T-helper 2 cell treated with Interferon-gamma antibody and Interleukin-4, amounts not matched to agents 5 μg/mL and 100 μg/mL, for 36 hours (primary cell): ENCODE measurements at regions not wholly inside any gene's neighbourhood (a gene's known extent, or its start where the extent isn't known, plus 50 kb on each side); places are given as distances from the start of the nearest gene placed in this dataset.

Experiments
- DNase-seq: peaks from one replicate; pipeline ENCODE4 v3.0.0; 2021; ENCODE audit warnings: low spot score
- H3K27ac Mint-ChIP-seq: one replicate; pipeline ENCODE4 v1.8.0; 2021; ENCODE audit warnings: mild to moderate bottlenecking, mixed read lengths
- H3K27me3 Mint-ChIP-seq: one replicate; pipeline ENCODE4 v1.8.0; 2021; ENCODE audit warnings: low read depth, mixed read lengths
- H3K36me3 Mint-ChIP-seq: one replicate; pipeline ENCODE4 v1.8.0; 2021; ENCODE audit warnings: low read depth, mixed read lengths
- H3K4me1 Mint-ChIP-seq: one replicate; pipeline ENCODE4 v1.8.0; 2021; ENCODE audit warnings: low read depth, mixed read lengths
- H3K4me3 Mint-ChIP-seq: one replicate; pipeline ENCODE4 v1.8.0; 2022; ENCODE audit warnings: mild to moderate bottlenecking, moderate library complexity, mixed read lengths
- H3K9me3 Mint-ChIP-seq: one replicate; pipeline ENCODE4 v1.8.0; 2021; ENCODE audit warnings: mixed read lengths

DNA sequence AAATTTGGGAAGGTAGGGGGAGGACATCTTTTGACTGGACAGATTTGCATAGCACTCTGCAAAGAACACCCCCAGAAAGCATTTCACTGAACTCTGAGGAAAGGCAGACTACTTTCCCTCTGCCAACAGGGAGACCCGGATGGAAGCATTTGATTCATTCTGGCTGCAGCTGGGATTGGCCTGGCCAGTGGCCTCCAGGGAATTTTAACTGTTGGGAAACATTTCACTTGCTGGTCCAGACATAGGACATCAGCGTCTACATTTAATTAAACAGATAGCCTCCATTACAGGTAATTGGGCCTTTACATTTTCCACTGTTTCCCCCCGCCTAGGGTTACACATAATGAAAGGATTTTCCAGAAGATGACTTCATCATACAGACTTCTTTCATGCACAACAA lies 92.8 kb downstream of the MARCHF4 start:
- DNase-seq = no peak
- H3K4me3 Mint-ChIP-seq = no peak overlapping the region
- no peaks in the 10 kb centered on the region for H3K4me1 Mint-ChIP-seq
- no peaks in the 10 kb centered on the region for H3K9me3 Mint-ChIP-seq
- peaks cover 2% of the 10 kb centered on the region for H3K27me3 Mint-ChIP-seq
- H3K36me3 Mint-ChIP-seq = no peaks in the 10 kb centered on the region
- H3K27ac Mint-ChIP-seq = no peak overlapping the region

GRCh38 chr2:216279031-216279430 lies 93.3 kb downstream of the MARCHF4 start:
- Mint-ChIP-seq H3K36me3 (no peaks in the 10 kb centered on the region), H3K27ac (no peak overlapping the region)

DNA sequence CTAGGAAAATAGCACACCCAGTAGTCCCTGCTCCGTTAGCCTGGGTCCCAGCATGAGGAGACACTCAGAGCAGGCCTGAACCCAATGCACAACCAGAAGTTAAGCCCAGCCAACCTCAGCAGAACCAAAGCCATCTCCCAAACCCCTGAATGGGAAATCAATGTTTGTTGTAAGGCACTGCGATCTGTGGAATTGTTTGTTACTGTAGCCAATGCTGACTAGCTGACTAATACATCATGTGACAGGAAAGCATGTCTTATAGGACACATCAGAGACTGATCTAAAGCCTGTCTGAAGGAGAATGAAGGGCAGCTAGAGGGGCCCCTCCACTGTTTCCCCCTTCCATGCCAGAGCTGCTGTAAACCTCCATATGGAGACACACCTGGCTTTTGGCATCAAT lies 96.4 kb downstream of the MARCHF4 start:
- Mint-ChIP-seq H3K4me3 (no peak overlapping the region), H3K27me3 (peaks cover 5% of the 10 kb centered on the region), H3K27ac (no peak overlapping the region), H3K36me3 (no peaks in the 10 kb centered on the region), H3K9me3 (no peaks in the 10 kb centered on the region), H3K4me1 (no peaks in the 10 kb centered on the region)
- DNase-seq = no peak

More at GRCh38 chr2:216279031-216279430, 93.3 kb downstream of the MARCHF4 start:
- H3K27me3 Mint-ChIP-seq = peaks cover 3% of the 10 kb centered on the region
- no peak for DNase-seq
- no peaks in the 10 kb centered on the region for H3K9me3 Mint-ChIP-seq
- H3K4me3 Mint-ChIP-seq = no peak overlapping the region
- H3K4me1 Mint-ChIP-seq = no peaks in the 10 kb centered on the region

DNA sequence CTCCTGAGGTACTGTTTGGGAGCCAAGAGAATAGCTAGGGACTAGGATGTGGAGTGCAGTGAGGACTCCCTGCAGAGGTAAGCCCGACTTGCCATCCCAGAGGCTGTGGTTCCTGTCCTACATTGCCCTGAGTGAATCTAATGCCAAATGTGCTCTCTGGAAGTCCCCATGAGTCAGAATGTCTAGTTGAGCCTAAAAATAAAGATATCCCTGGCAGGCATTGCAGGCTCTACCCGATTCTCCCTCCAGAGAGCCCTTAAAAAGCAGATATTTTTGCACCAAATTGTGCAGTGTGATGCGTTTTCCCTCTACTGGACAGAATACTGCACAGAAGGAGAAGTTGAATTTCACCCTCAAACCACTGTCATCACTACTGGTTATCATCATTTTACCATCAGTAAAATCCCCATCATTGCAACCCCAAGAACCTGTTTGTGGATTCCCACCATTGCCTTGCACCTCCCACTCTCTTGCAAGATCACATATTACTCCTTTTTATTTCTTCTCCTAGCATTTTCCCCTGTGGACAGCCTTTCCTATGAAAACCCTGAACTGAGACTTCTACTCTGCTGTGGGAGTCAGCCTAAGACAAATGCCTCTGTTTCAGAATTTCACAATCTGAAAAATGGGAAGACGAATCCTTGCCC lies 98.0 kb downstream of the MARCHF4 start:
- no peak overlapping the region for H3K4me3 Mint-ChIP-seq
- H3K27me3 Mint-ChIP-seq = peaks cover 11% of the 10 kb centered on the region
- no peak for DNase-seq
- no peaks in the 10 kb centered on the region for H3K36me3 Mint-ChIP-seq
- no peaks in the 10 kb centered on the region for H3K4me1 Mint-ChIP-seq
- H3K9me3 Mint-ChIP-seq = no peaks in the 10 kb centered on the region
- no peak overlapping the region for H3K27ac Mint-ChIP-seq

- H3K4me1 Mint-ChIP-seq = no peaks in the 10 kb centered on the region
- no peak overlapping the region for H3K4me3 Mint-ChIP-seq
- H3K27me3 Mint-ChIP-seq = peaks cover 3% of the 10 kb centered on the region
- H3K36me3 Mint-ChIP-seq = no peaks in the 10 kb centered on the region
- DNase-seq = no peak
- H3K9me3 Mint-ChIP-seq = no peaks in the 10 kb centered on the region
- H3K27ac Mint-ChIP-seq = no peak overlapping the region
Measured at GRCh38 chr2:216261042-216261537, 111.2 kb downstream of the MARCHF4 start.

DNA sequence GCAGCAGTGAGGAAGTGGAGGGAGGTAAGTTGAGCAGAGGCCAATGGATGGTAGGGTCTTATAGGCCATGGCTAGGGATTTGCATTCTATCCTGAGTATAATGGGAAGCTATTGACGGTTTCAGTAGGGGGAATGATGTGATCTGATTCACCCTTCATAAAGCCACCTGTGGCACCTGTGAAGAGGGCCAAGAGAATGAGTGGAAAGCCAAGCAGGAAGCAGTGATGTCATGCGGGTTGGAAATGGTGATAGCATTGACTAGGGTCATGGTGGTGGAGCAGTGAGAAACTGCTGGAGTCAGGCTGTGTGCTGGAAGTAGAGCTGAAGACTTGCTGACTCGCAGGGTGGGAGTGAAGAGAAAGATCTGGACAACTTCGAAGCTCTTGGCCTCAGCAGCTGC lies 111.7 kb downstream of the MARCHF4 start:
- H3K27me3 Mint-ChIP-seq = peaks cover 3% of the 10 kb centered on the region
- H3K36me3 Mint-ChIP-seq = no peaks in the 10 kb centered on the region
- no peak overlapping the region for H3K27ac Mint-ChIP-seq
- H3K4me1 Mint-ChIP-seq = no peaks in the 10 kb centered on the region
- DNase-seq = no peak
- no peak overlapping the region for H3K4me3 Mint-ChIP-seq
- H3K9me3 Mint-ChIP-seq = no peaks in the 10 kb centered on the region

DNA sequence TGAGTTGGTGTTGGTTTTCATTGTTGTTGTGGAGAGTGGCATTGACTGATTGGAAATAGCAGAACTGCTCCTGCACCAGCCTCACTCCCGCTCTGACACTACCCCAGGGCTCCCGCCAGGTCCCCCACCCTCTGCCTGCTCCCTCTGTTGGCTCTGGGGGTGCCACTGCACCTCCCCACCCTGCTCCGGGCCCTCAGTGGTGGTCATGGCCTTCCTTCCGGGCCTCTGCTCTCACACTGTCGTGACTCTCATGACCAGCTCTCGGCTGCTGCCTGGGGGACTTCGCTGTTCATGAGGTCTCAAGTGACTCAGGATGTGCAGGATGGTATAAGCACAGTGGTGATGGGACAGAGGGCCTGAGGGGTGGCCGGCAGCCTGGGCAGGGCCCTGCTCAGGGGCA lies 113.2 kb downstream of the MARCHF4 start:
- Mint-ChIP-seq H3K9me3 (no peaks in the 10 kb centered on the region), H3K27ac (no peak overlapping the region), H3K27me3 (peaks cover 3% of the 10 kb centered on the region), H3K4me3 (no peak overlapping the region), H3K4me1 (no peaks in the 10 kb centered on the region), H3K36me3 (no peaks in the 10 kb centered on the region)
- no peak for DNase-seq

- Mint-ChIP-seq H3K4me1 (no peaks in the 10 kb centered on the region), H3K36me3 (no peaks in the 10 kb centered on the region), H3K4me3 (no peak overlapping the region), H3K9me3 (no peaks in the 10 kb centered on the region), H3K27ac (no peak overlapping the region), H3K27me3 (no peaks in the 10 kb centered on the region)
- DNase-seq = no peak
Measured at GRCh38 chr2:216257089-216257488, 115.2 kb downstream of the MARCHF4 start.
